Dermis blood vessel endothelial cell (primary cell): ENCODE measurements at regions not wholly inside any gene's neighbourhood (a gene's known extent, or its start where the extent isn't known, plus 50 kb on each side); places are given as distances from the start of the nearest gene placed in this dataset.
"Not testable (repeated sequence)": the region's sequence is repeated elsewhere in the genome, so short reads cannot be mapped to it uniquely, and the experiment has no call there.

ENCODE experiments used
- DNase-seq: peaks from one replicate; pipeline ENCODE4 v3.0.0; 2010

GRCh38 chr9:81741103-81741502, 51.8 kb upstream of the TLE1 start:
- DNase-seq: no peak

- DNase-seq: no peak
Observed at GRCh38 chr9:81748091-81748490, 58.7 kb upstream of the TLE1 start.

- no peak for DNase-seq
Observed at GRCh38 chr9:81753436-81753835, 64.1 kb upstream of the TLE1 start.

DNA sequence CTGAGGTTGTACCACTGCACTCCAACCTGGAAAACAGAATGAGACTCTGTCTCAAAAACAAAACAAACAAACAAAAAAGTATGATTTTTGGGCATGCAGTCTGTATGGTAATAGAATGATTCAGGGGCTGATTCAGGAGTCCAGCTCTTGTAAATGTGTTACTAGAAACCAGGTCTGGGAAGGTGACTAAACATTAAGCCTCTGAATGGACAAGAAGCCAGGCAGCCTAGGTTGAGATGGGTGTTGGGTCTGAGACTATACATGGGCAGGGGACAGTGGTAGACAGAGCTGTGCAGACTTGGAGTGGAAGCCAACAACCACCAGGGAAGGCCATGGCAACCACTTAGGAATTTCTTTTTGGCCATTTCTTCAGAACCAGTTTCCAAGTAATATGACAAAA, 64.9 kb upstream of the TLE1 start:
- no peak for DNase-seq

DNA sequence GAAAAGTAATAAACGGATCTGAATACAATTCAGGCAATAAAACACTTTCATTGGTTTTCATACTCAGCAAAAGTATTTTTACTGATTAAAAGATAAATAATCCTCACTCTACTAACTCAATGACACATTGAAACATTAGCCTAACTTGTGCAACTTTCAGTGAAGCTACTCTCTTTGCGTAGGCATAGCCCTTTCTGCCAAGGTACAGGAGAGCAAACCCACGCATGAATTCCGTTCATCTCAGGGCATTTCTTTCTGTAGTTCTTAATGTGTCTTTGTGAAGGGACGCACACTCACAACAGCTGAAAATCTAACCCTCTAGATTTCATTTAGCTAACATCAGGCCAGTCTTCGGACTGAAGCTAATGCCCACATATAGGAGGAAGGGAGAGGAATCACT, 66.4 kb upstream of the TLE1 start:
- DNase-seq: no peak

DNA sequence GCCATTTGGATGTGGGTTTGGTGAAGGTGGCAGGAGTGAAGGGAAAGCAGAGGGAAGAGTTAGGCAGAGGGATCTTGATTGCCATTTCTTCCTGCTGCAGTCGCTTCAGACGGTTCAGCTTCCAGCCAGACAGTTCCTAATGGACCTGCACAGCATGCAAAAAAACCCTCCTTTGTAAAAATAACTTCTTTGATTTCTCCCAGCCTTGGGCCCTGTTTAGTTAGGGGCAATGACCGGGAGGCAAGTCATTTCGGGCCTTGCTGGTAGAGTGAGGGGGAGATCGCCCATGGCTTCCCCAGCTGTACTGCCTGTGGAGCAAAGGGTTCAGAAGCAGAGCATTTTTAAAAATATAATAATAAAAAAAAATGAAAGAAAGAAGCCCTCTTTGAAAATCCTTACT, 67.2 kb upstream of the TLE1 start:
- no peak for DNase-seq

GRCh38 chr9:81758123-81758797, 68.9 kb upstream of the TLE1 start:
- no peak for DNase-seq

GRCh38 chr9:81759680-81760215, 70.4 kb upstream of the TLE1 start:
- peak; percentile 99 for DNase-seq

DNA sequence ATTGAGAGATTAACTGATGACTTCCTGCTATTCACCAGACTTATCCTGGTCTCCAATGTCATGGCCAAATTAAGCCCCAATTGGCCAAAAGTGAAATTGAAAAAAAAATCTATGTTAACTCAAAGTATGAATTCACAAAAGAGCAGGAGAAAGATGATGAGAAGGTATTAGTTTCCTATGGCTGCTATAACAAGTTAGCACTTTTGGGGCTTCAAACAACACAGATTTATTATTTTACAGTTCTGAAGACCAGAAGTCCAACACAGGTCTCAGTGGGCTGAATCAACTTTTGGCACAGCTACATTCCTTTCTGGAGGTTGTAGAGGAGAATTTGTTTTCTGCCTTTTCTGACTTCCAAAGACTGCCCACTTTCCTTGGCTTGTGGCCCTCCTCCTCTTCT, 78.6 kb upstream of the TLE1 start:
- no peak for DNase-seq

- peak; percentile 83 for DNase-seq
Observed at GRCh38 chr9:81771571-81771970, 82.2 kb upstream of the TLE1 start.

DNA sequence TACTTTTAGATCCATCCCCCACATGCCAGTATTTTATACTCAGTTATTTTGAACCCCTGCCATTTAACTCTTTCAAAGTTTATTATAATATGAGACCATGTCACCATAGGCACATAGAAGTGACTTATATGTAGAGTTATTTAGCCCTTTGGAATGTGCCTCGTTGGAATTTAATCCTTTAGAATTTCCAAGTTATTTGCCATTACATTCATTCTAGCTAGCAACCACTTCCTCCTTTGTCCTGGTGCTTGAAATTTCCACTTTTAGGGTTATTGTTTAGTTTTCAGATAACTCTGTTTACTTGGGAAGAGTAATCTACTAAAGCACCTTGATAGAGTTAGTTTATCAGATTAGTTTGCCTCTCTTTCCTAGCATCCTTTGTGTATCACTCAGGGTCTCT, 82.8 kb upstream of the TLE1 start:
- peak; percentile 35 for DNase-seq

DNA sequence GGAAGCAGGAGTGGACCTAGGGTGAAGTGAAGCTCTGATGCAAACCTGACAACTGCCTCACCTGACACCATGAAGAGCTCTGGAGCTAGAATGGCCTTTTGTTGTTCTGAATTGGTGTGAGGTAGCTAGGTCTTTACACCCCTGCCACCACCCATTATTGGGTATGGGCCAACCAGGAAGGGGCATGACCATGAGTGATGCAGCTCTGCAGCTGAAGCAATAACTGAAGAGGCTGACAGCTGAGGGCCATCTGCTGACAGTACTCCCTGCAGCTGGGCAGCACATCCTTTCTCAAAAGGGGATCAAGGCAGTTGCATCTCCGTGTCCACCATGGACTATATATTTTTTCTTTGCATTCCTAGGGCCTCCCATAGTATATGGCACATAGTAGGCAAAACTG, 87.0 kb upstream of the TLE1 start:
- DNase-seq: no peak

DNA sequence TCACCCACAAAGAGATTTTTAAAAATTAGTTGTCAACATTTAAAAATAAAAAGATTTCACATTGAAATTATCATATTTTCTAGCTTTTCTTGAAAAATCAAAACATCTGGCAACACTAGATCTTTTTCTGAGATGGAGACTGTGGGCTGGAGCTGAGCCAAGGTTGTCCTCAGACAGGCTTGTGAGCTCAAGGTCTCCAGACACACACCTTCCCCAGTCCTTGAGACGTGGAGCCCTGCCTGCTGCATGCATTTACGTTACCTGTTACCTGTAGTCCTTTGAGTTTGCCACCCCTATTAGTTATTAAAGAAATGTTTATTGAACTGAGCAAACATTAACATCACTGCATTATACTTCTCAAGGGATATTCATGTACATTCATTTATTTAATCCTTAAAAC, 87.5 kb upstream of the TLE1 start:
- no peak for DNase-seq

DNA sequence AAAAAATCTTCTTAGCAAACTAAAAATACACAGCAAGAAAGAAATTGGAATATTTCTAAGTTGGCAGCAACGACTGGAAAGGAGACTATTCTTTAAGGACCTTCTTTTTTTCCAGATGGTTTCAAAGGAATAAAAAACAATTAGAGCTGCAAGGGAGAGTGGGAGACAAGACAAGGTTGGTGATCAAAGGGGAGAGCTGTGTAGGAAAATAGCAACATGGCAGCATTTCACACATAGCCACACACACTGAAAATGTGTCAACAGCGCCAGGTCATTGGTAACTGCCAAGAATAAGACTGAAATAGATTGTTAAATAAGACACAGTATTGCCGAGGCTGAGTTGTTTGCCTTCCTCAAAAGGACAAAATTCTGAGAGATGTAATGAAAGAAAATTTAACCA, 88.1 kb upstream of the TLE1 start:
- DNase-seq: no peak

- DNase-seq: no peak
Observed at GRCh38 chr9:81782313-81782995, 93.1 kb upstream of the TLE1 start.

GRCh38 chr9:81787747-81788632, 98.6 kb upstream of the TLE1 start:
- DNase-seq: peak; percentile 22

- no peak for DNase-seq
Observed at GRCh38 chr9:81789721-81790120, 100.4 kb upstream of the TLE1 start.

- DNase-seq: no peak
Observed at GRCh38 chr9:81790166-81790565, 100.8 kb upstream of the TLE1 start.

- no peak for DNase-seq
Observed at GRCh38 chr9:81791076-81791475, 101.7 kb upstream of the TLE1 start.

- DNase-seq: no peak
Observed at GRCh38 chr9:81798606-81799005, 109.3 kb upstream of the TLE1 start.

DNA sequence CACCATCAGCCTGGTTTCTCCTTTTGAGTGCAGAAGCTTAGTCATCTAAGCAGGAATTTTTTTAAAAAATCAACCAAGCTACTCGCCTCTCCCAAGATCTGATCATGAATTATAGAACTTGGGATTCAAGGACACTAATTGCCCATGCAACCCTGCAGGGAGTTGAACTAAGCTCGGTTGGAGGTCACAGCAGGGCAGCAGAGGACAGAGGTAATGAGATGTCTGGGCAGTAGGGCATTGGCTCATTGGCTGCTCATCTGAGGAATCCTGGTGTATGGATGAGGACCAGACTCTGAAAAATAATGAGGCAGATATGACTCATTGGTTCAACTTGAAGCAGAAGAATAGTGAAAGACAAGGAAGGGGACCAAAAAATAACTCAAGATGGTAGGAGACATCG, 111.8 kb upstream of the TLE1 start:
- no peak for DNase-seq

GRCh38 chr9:81804306-81804705, 115.0 kb upstream of the TLE1 start:
- no peak for DNase-seq

- DNase-seq: not testable (repeated sequence)
Observed at GRCh38 chr9:81811688-81812087, 116.5 kb upstream of the SPATA31D4 start.
